HG02970 (cell line): ENCODE measurements at regions not wholly inside any gene's neighbourhood (a gene's known extent, or its start where the extent isn't known, plus 50 kb on each side); places are given as distances from the start of the nearest gene placed in this dataset.

Source experiments
- ATAC-seq: cut with Tn5 transposase; IDR thresholded peaks from one replicate; pipeline ENCODE4 v1.9.1; 2021; ENCODE audit warnings: mild to moderate bottlenecking, moderate library complexity, moderate number of reproducible peaks; ENCODE audit not compliant: unreplicated experiment, low FRiP score

DNA sequence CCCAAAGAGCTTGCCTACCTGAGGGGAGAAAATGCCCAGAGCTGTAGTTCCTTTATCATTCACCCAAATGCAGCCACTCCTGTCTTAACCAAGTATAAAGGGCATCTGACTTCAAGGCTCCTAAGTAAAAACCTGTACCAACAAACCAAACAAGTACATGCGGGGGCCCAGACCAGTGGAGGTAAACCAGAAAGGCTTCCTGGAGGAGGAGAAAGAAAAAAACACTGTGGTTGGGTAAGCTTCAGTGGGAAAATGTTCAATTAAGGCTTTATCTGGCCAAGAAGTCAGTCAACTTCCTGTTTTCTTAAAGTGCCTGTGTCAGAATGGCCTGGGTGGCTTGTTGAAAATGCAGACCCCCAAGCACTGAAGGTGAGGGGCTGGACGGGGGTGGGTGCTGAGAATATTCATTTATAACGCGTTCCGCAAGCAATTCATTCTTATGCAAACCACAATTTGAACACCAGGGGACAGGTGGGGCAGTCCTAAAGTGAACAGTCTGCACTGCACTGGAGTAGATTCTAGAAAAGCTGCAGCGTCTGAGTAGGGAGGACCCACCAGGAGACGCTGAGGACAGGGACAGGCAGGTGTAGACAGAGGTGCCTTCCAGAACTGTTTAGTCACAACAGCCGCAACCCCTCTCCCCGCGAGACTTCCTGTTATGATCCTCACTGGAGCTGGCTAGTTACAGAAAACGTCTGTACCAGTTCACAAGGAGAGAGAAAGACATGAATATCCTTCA, 467.1 kb downstream of the SOX9 start:
- ATAC-seq: no peak

DNA sequence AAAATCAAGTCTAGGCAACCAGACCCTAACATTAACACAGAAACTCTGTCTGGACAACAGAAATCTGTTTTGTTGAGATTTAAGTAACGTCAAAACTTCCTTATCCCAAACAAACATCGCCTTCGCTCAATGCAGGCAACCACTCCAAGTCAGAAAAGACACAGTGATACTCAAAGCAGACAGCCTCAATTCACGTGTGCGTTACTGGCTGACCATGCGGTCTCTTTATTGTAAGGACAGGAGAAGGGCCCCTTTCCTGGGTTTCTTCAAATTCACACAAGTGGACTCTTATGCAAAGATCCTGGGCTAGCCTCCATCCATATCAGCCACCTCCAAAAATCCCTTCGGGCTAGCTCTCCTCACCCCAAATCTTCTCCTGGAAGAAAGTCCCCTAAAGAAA, 467.7 kb downstream of the SOX9 start:
- ATAC-seq: no peak

DNA sequence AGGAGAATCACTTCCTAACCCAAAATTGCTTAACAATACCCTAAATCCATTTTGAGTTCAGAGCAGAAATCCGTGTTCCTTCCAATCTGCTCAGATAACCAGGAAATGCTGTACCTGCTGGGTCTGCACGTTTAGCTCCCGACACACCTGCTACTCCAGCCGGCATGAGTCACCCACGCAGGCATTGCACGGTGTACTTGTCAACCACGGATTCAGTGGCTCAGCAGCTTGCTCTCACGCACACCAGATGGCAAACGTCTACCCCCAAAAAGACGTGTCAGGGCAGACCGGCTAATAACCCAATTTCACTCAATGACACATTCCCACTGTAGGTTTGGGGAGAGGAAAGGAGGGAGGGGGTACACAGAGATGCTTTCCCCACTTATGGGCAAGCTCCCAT, 468.1 kb downstream of the SOX9 start:
- no peak for ATAC-seq

DNA sequence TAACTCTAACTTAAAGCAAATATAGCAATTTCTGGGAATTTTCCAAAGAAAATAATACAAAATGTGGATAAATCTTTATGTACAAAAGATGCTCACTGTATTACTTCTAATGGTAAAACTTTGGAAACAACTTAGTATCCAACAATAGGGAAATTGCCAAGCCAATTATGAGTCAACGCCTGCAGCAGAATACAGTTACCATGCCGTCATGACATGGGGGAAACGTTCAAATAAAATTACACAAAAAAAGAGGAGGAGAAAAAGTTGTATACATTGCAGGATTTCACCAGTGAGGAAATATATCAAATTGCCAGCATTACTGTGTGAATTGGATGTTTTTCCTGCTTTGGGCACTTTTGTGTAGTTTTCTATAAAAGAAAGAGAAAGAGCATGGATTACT, 469.6 kb downstream of the SOX9 start:
- ATAC-seq: no peak

DNA sequence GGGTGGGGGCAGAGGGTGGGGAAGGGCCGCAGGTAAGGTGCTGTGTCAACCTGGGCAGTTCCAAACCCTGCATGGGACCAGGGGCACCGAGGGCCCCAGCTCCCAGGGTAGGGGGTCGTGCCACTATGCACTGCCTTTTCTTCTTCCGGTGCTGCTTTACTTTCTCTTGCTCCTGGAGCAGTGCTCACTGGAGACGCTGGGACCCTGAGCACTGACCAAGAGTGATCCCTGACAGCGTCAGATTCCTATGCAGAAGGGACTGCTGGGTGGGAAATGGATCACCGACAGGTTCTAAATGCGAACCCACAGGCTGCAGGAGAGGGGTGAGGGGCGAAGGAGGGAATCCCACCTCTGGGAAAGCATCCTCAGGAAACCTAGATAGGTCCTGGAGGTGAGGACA, 470.1 kb downstream of the SOX9 start:
- ATAC-seq: no peak

DNA sequence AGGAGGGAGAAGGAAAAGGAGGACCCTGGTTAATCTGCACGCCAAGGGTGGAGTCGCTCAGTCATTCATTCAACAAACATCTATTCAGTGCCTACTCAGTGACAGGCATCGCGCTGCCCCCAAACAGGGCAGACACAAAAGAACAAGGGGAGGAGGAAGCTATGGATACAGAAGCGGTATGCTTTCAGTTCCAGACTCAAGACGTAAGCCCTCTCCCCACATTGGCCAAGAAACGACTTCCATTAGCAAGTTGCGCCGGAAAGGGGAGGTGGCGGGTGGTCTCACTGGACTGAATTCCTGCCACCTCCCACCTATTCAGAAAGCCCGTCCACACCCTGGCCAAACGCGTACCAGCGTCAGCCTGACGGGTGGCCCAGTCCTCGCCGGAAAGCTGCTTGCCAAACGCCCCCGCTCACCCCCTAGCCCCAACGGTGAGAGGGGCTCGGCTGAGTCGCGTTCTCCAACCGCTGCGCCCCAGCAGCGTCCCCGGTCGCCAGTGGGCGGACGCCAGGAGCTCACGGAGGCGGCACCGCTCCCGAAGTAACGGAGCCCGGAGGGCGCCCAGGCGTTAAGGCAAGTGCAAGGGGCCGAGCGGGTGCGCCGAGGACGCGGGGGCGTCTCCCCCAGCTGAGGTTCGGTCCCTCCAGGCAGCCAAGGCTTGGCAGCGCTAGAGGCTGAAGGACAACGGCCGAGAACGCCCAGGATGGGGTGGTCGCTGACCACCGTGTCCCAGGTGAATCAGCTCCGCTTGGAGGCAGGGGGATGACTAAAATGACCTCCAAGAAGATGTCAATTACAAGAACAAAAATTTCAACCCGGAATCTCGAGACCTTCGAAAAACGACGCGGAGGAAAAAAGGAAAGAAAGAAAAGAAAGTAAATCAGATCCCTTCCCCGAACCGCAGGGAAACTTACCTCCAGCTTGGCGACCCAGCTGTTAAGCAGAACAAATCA, 470.7 kb downstream of the SOX9 start:
- ATAC-seq: no peak

DNA sequence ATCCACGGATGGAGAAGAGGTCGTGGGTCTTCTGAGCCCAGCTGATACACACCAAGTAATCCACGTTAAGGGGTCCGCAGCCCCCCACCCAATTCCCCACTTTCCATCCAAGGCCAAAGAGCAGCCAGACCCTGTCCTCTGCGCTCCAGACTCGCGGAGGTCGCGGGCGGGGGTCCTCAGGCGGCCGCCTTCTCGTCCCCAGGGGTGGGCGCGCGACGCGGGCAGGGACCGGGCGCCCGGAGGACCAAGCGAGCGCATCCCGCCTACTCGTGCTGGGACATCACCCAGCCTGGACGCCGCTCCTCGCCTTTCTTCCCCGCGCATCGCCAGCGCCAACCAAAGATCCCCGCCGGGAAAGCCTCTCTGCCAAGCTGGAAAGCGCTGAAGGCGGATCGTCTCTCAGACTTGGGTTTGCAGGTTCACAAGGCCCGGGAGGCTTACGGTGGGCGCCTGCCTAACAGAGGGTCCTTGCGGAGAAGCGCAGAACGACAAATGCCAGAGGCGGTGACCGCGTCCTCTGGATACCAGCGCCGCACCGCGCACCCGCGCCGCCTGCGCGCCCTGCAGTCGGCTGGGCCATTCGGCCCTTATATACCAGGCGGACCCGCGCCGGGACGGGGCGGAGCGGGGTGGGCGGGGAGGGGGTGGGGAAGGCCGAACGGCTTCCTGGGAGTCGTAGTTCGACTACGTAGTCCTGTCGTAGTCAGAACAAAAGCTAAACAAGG, 471.6 kb downstream of the SOX9 start:
- ATAC-seq: no peak

DNA sequence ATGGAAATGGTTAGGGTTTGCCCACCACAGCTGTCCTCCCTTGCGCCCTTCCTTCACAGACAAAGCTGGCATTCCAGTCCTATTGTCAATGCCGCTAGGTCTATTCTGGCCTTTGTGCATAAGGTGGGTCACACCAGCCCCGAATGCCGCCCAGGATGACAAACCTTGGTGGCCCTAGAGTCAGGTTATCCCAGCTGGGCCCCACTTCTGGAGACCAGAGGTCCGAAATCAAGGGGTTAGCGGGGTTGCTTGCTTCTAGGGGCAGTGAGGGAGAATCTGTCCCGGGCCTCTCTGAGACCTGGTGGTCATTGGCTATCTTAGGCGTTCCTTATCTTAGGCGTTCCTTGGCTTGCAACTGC, 472.1 kb downstream of the SOX9 start:
- ATAC-seq: no peak

DNA sequence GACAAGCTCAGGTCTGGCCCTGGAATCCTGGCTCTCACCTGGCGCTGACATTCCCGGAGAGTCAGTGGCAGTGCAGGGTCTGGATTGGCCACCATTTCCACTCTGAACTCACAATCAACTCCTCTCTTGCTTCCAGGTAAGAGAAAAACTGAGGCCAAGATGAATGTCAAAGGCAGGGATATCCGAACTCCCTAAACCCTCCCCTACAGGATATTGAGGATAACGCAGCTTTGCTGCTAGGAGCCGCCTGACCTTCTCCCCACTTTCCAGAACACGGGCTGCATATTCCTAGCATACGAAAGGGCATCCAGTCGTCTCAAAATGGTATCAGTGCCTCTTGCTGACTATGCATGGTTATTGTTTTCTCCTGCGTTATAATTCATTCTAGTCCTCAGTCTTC, 473.4 kb downstream of the SOX9 start:
- ATAC-seq: no peak
